ENCODE measurements at regions not wholly inside any gene's neighbourhood (a gene's known extent, or its start where the extent isn't known, plus 50 kb on each side); places are given as distances from the start of the nearest gene placed in this dataset.
"Not testable (repeated sequence)": the region's sequence is repeated elsewhere in the genome, so short reads cannot be mapped to it uniquely, and the experiment has no call there.

DNA sequence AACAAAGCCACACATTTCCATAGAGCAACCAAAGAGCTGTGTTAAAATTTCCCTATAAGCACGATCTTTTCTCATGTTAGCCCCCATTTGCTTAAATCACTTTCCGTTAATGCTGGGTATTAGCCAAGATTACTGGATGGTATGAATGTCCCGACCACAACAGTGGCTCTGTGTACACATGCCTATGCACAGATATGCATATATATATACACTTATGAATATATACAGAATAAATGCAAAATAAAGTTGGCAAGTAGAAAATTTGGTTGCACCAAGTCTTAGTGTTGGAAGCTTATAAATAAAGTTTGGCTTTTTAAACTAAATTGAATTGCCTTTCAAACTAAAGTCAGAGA, 265.9 kb upstream of the ETAA1 start:
- Histone ChIP-seq H3T11ph (ENCODE audit: low read length) (no peak overlapping the region), H3K9ac (ENCODE audit: extremely low read depth, insufficient read length, low read length) (no peak overlapping the region), H2BK15ac (ENCODE audit: low read depth, low read length) (no peak overlapping the region), H2BK120ac (ENCODE audit: low read depth, low read length, poor library complexity, severe bottlenecking) (no peak overlapping the region), H3K18ac (ENCODE audit: insufficient read length, low read depth, low read length) (no peak overlapping the region), H3K14ac (ENCODE audit: insufficient read depth, low read length) (no peak overlapping the region), H3K4ac (ENCODE audit: low read depth, low read length) (no peak overlapping the region), H4K8ac (replicated peaks; ENCODE audit: insufficient read length, low read depth, low read length) (no peak overlapping the region), H3K23ac (ENCODE audit: insufficient read length, low read depth, low read length) (no peak overlapping the region), H4K20me1 (ENCODE audit: control insufficient read depth, insufficient read depth, insufficient read length) (no peaks in the 10 kb centered on the region), H2BK20ac (ENCODE audit: low read depth, low read length, poor library complexity, severe bottlenecking) (no peak overlapping the region), H3K23me2 (ENCODE audit: insufficient read length, low read depth, low read length, poor library complexity, severe bottlenecking) (no peaks in the 10 kb centered on the region), H3K4me1 (ENCODE audit: insufficient read depth, low read length) (no peaks in the 10 kb centered on the region), H2AK5ac (ENCODE audit: insufficient read length, low read length) (no peak overlapping the region), H3K4me2 (ENCODE audit: insufficient read depth, insufficient read length, low read length) (no peak overlapping the region), H3K27ac (ENCODE audit: insufficient read length, low read depth, low read length) (no peak overlapping the region), H3K79me2 (ENCODE audit: insufficient read depth, low read length) (no peaks in the 10 kb centered on the region), H3K79me1 (ENCODE audit: insufficient read depth, low read depth, low read length, poor library complexity, severe bottlenecking) (no peaks in the 10 kb centered on the region), H3K27me3 (ENCODE audit: insufficient read depth, low read length) (no peaks in the 10 kb centered on the region), H4K5ac (ENCODE audit: insufficient read length, low read depth, low read length) (no peak overlapping the region), H2BK12ac (ENCODE audit: insufficient read length, low read depth, low read length) (no peak overlapping the region), H2BK5ac (ENCODE audit: insufficient read length, low read length) (no peak overlapping the region), H2AFZ (ENCODE audit: low read length) (no peak overlapping the region), H4K91ac (ENCODE audit: insufficient read length, low read depth, low read length) (no peak overlapping the region), H3K56ac (ENCODE audit: insufficient read length, low read depth, low read length) (no peak overlapping the region), H3K9me3 (ENCODE audit: control insufficient read depth, low read depth, low read length) (no peaks in the 10 kb centered on the region)
- TF ChIP-seq, protein P1, sequence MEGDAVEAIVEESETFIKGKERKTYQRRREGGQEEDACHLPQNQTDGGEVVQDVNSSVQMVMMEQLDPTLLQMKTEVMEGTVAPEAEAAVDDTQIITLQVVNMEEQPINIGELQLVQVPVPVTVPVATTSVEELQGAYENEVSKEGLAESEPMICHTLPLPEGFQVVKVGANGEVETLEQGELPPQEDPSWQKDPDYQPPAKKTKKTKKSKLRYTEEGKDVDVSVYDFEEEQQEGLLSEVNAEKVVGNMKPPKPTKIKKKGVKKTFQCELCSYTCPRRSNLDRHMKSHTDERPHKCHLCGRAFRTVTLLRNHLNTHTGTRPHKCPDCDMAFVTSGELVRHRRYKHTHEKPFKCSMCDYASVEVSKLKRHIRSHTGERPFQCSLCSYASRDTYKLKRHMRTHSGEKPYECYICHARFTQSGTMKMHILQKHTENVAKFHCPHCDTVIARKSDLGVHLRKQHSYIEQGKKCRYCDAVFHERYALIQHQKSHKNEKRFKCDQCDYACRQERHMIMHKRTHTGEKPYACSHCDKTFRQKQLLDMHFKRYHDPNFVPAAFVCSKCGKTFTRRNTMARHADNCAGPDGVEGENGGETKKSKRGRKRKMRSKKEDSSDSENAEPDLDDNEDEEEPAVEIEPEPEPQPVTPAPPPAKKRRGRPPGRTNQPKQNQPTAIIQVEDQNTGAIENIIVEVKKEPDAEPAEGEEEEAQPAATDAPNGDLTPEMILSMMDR (conservative IDR thresholded peaks at IDR 0.05): no peak
- DNase-seq: no peak
- H3K9me3 Mint-ChIP-seq: no peaks in the 10 kb centered on the region
- no peaks in the 10 kb centered on the region for H3K4me1 Mint-ChIP-seq
- H3K36me3 Mint-ChIP-seq (ENCODE audit: insufficient read depth in 1 of 3, low read depth in 3 of 3): no peaks in the 10 kb centered on the region
- no CpG with 5 or more reads among the region's 3 CpGs for WGBS (ENCODE audit: extremely low coverage, insufficient read length, low lambda C conversion rate)
- no peak overlapping the region for H3K4me3 Mint-ChIP-seq
- H3K27ac Mint-ChIP-seq: no peak overlapping the region
- no peaks in the 10 kb centered on the region for H3K27me3 Mint-ChIP-seq (ENCODE audit: low read depth)

DNA sequence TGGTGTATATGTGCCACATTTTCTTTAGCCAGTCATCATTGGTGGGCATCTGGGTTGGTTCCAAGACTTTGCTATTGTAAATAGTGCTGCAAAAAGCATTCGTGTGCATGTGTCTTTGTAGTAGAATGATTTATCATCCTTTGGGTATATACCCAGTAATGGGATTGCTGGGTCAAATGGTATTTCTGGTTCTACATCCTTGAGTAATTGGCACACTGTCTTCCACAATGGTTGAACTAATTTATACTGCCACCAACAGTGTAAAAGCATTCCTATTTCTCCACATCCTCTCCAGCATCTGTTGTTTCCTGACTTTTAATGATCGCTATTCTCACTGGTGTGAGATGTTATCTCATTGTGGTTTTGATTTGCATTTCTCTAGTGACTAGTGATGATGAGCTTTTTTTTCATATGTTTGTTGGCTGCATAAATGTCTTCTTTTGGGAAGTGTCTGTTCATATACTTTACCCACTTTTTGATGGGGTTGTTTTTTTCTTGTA, 264.6 kb upstream of the ETAA1 start:
- not testable (repeated sequence) for H2AFZ ChIP-seq (ENCODE audit: low read length); H3K4ac ChIP-seq (ENCODE audit: low read depth, low read length); H4K8ac ChIP-seq (replicated peaks; ENCODE audit: insufficient read length, low read depth, low read length); H3K23me2 ChIP-seq (ENCODE audit: insufficient read length, low read depth, low read length, poor library complexity, severe bottlenecking); H3K56ac ChIP-seq (ENCODE audit: insufficient read length, low read depth, low read length); H2AK5ac ChIP-seq (ENCODE audit: insufficient read length, low read length); H2BK15ac ChIP-seq (ENCODE audit: low read depth, low read length); H3K9me3 Mint-ChIP-seq; H4K20me1 ChIP-seq (ENCODE audit: control insufficient read depth, insufficient read depth, insufficient read length); H3K27ac Mint-ChIP-seq; H3K23ac ChIP-seq (ENCODE audit: insufficient read length, low read depth, low read length); H2BK120ac ChIP-seq (ENCODE audit: low read depth, low read length, poor library complexity, severe bottlenecking); H2BK20ac ChIP-seq (ENCODE audit: low read depth, low read length, poor library complexity, severe bottlenecking); H3K27me3 ChIP-seq (ENCODE audit: insufficient read depth, low read length); H3K36me3 Mint-ChIP-seq (ENCODE audit: insufficient read depth in 1 of 3, low read depth in 3 of 3); H2BK12ac ChIP-seq (ENCODE audit: insufficient read length, low read depth, low read length); H3K79me1 ChIP-seq (ENCODE audit: insufficient read depth, low read depth, low read length, poor library complexity, severe bottlenecking); H3K18ac ChIP-seq (ENCODE audit: insufficient read length, low read depth, low read length); H3K4me1 Mint-ChIP-seq; H3K14ac ChIP-seq (ENCODE audit: insufficient read depth, low read length); H3T11ph ChIP-seq (ENCODE audit: low read length); H3K9ac ChIP-seq (ENCODE audit: extremely low read depth, insufficient read length, low read length); H3K4me1 ChIP-seq (ENCODE audit: insufficient read depth, low read length); H2BK5ac ChIP-seq (ENCODE audit: insufficient read length, low read length); H3K27ac ChIP-seq (ENCODE audit: insufficient read length, low read depth, low read length); H3K9me3 ChIP-seq (ENCODE audit: control insufficient read depth, low read depth, low read length); H4K5ac ChIP-seq (ENCODE audit: insufficient read length, low read depth, low read length); DNase-seq; H3K79me2 ChIP-seq (ENCODE audit: insufficient read depth, low read length); H3K4me2 ChIP-seq (ENCODE audit: insufficient read depth, insufficient read length, low read length); H4K91ac ChIP-seq (ENCODE audit: insufficient read length, low read depth, low read length); H3K27me3 Mint-ChIP-seq (ENCODE audit: low read depth); H3K4me3 Mint-ChIP-seq
- WGBS (ENCODE audit: extremely low coverage, insufficient read length, low lambda C conversion rate): no CpG with 5 or more reads among the region's 2 CpGs

All from H9 (cell line).